ENCODE measurements at regions not wholly inside any gene's neighbourhood (a gene's known extent, or its start where the extent isn't known, plus 50 kb on each side); places are given as distances from the start of the nearest gene placed in this dataset.

DNA sequence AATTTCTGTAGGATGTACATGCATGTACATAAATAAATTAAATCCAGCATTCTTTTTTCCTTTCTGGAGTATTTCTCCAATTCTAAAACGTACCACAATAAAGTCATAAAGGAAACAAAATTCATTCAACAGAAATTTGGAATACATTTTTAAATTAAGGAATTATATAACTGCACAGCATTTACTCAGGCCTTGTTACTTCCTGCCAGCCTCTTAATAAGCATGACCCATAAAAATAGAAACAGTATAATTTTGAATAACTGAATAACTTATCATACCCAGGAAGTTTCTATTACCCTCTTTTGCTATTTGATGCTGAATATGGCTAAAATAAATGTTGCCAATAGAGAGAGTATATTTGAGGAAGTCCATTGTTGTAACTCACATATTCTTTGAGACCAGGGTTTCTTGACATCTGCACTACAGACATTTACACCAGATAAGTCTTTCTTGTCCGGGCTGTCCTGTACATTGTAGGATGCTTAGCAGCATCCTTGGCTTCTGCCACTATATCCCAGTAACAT, 178.2 kb downstream of the KLF12 start:
- DNase-seq (ENCODE audit: low spot score) (no peak), ATAC-seq (ENCODE audit: insufficient number of reproducible peaks, low FRiP score, low read depth) (no peak)
- H3K27ac ChIP-seq, result no peak overlapping the region
- H3K27me3 ChIP-seq (replicated peaks; ENCODE audit: insufficient read depth), result no peaks in the 10 kb centered on the region
- no peaks in the 10 kb centered on the region for H3K9me3 ChIP-seq
- H3K4me1 ChIP-seq (ENCODE audit: control insufficient read depth in 1 of 2, low read depth in 2 of 2), result peaks cover 2 to 30% of the 10 kb centered on the region in 2 donors
- H3K36me3 ChIP-seq, result no peaks in the 10 kb centered on the region
- no peak overlapping the region for H3K4me3 ChIP-seq
- TF ChIP-seq, protein P1, sequence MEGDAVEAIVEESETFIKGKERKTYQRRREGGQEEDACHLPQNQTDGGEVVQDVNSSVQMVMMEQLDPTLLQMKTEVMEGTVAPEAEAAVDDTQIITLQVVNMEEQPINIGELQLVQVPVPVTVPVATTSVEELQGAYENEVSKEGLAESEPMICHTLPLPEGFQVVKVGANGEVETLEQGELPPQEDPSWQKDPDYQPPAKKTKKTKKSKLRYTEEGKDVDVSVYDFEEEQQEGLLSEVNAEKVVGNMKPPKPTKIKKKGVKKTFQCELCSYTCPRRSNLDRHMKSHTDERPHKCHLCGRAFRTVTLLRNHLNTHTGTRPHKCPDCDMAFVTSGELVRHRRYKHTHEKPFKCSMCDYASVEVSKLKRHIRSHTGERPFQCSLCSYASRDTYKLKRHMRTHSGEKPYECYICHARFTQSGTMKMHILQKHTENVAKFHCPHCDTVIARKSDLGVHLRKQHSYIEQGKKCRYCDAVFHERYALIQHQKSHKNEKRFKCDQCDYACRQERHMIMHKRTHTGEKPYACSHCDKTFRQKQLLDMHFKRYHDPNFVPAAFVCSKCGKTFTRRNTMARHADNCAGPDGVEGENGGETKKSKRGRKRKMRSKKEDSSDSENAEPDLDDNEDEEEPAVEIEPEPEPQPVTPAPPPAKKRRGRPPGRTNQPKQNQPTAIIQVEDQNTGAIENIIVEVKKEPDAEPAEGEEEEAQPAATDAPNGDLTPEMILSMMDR (IDR thresholded peaks at IDR 0.05), result no peak

DNA sequence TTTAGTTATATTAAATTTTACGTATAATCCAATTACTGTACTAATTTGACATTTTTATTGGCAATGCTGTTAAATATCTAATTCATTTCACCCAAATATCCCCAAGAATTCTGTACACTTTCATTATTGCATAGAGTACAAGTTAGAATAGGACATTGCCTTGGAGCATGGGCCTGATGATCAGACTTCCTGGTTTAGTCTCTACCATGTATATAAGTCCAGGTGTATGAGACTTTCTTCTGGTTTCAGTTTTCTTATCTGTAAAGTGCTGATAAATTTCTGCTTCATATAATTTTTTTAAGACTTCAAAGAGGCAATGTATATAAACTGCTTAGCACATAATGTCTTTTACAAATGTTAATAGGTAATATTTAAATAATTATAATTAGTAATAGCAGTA, 179.4 kb downstream of the KLF12 start:
- ATAC-seq (ENCODE audit: insufficient number of reproducible peaks, low FRiP score, low read depth) (no peak), DNase-seq (ENCODE audit: low spot score) (no peak)
- TF ChIP-seq, protein P1 (IDR thresholded peaks at IDR 0.05), result no peak
- Histone ChIP-seq H3K9me3 (no peaks in the 10 kb centered on the region), H3K36me3 (no peaks in the 10 kb centered on the region), H3K27ac (no peak overlapping the region), H3K4me3 (no peak overlapping the region), H3K4me1 (ENCODE audit: control insufficient read depth in 1 of 2, low read depth in 2 of 2) (peaks cover 0 to 21% of the 10 kb centered on the region in 2 donors), H3K27me3 (replicated peaks; ENCODE audit: insufficient read depth) (no peaks in the 10 kb centered on the region)

DNA sequence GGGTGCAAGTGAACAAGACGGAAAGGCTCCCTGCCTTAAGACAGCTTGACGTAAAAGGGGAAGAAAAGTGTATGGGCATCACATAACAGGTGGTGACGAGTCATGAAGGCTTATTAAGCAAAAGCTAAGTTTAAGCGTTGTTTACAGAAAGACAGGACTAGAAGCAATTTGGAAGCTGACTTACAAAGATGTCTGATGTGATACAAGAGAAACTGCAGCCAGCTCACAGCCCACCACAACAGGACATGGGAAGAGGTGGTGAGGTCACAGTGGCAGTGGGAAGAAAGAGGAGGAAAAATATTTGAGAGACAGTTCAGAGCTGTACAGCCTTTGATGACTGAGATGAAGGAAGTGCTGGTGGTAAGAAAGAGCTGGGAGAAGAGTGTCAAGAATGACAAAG, 181.6 kb downstream of the KLF12 start:
- no peak overlapping the region for H3K4me3 ChIP-seq
- H3K27ac ChIP-seq, result no peak overlapping the region
- no peak for ATAC-seq (ENCODE audit: insufficient number of reproducible peaks, low FRiP score, low read depth)

DNA sequence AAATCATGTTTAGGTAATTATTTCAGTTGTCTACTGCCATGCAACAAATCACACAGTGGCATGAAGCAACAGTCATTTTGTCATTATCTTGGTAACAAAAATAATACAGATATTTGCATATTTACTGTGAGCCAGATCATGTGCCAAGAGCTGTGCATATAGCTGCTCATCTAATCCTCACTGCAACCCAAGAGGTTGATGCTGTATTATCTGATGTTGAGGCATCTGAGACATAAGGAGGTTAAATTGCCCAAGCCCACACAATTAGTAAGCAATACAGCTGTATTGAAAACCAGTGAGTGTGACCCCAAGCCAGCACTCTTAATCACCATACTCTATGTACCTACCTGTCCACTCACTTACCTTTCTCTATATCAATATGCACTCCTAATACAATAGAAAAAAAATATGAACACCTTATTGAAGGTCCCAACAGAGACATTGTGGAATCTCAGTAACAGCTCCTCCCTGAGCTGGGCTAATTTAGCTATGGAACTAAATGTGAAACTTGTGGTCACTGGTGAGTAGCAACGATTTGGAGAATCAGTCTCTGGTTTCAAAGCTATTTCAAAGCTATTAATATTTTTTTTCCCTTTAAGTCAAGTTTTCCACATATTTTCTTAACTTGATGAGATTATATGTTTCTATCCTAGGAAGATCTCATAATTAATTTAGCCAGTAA, 185.2 kb downstream of the KLF12 start:
- H3K27ac ChIP-seq, result no peak overlapping the region
- no peaks in the 10 kb centered on the region for H3K36me3 ChIP-seq
- H3K4me1 ChIP-seq (ENCODE audit: control insufficient read depth in 1 of 2, low read depth in 2 of 2), result peaks cover 7 to 15% of the 10 kb centered on the region in 2 donors
- TF ChIP-seq, protein P1 (IDR thresholded peaks at IDR 0.05), result no peak
- ATAC-seq (ENCODE audit: insufficient number of reproducible peaks, low FRiP score, low read depth) (no peak), DNase-seq (ENCODE audit: low spot score) (no peak)
- no peak overlapping the region for H3K4me3 ChIP-seq
- H3K9me3 ChIP-seq, result no peaks in the 10 kb centered on the region
- no peaks in the 10 kb centered on the region for H3K27me3 ChIP-seq (replicated peaks; ENCODE audit: insufficient read depth)

More for the DNA sequence above, 181.6 kb downstream of the KLF12 start:
- no peak for DNase-seq (ENCODE audit: low spot score)
- H3K4me1 ChIP-seq (ENCODE audit: control insufficient read depth in 1 of 2, low read depth in 2 of 2), result peaks cover 0 to 19% of the 10 kb centered on the region in 2 donors
- H3K36me3 ChIP-seq, result no peaks in the 10 kb centered on the region
- no peaks in the 10 kb centered on the region for H3K9me3 ChIP-seq
- H3K27me3 ChIP-seq (replicated peaks; ENCODE audit: insufficient read depth), result no peaks in the 10 kb centered on the region
- TF ChIP-seq, protein P1 (IDR thresholded peaks at IDR 0.05), result no peak

DNA sequence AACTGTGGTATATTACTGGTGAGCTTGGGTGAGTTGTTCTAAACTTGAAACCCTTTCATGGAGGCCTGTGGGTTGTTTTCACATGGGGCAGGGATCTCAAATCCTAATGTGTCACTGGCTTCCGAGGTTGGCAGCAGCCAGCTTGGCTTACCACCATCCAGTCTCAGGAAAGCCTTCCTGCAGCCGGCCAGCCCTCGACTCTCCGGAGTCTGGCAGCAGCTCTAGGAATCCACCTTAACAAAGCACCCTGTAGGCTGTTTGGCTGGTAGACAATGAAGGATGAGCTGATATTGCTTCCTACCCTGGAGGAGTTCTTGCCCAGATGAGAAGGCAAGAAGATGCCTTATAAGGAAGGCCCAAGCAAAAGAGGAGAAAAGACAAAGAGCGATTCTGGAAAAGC, 188.3 kb downstream of the KLF12 start:
- Histone ChIP-seq H3K36me3 (no peaks in the 10 kb centered on the region), H3K27ac (peak overlapping the region in 1 of 2 donors; percentile 16), H3K9me3 (no peaks in the 10 kb centered on the region), H3K4me3 (peak overlapping the region; percentile 16), H3K4me1 (ENCODE audit: control insufficient read depth in 1 of 2, low read depth in 2 of 2) (peaks cover 7 to 22% of the 10 kb centered on the region in 2 donors), H3K27me3 (replicated peaks; ENCODE audit: insufficient read depth) (no peaks in the 10 kb centered on the region)
- ATAC-seq (ENCODE audit: insufficient number of reproducible peaks, low FRiP score, low read depth) (no peak), DNase-seq (ENCODE audit: low spot score) (no peak)
- TF ChIP-seq, protein P1 (IDR thresholded peaks at IDR 0.05), result no peak
